Breast epithelium (tissue), 4 donors: ENCODE measurements at regions not wholly inside any gene's neighbourhood (a gene's known extent, or its start where the extent isn't known, plus 50 kb on each side); places are given as distances from the start of the nearest gene placed in this dataset.

ENCODE experiments used
- DNase-seq, 2 donors: peaks; one replicate each; pipeline ENCODE4 v3.0.0-alpha.2; 2019; ENCODE audit warnings: low spot score in 2 of 2
- H3K27ac ChIP-seq, 2 donors: fragments of 200-600 bp; sonication (generic) in 1 of 2; one replicate each; pipeline ENCODE4 v1.5.1; 2016 to 2019; ENCODE audit warnings: mild to moderate bottlenecking in 1 of 2
- H3K27me3 ChIP-seq, 2 donors: fragments of 200-600 bp; sonication (generic) in 1 of 2; one replicate each; pipeline versions ENCODE4 v1.5.1 to v1.6.0; 2017 to 2019; ENCODE audit warnings: control low read depth in 1 of 2, mild to moderate bottlenecking in 1 of 2
- H3K36me3 ChIP-seq: fragments of 200-600 bp; one replicate; pipeline ENCODE4 v1.5.1; 2019
- H3K4me1 ChIP-seq, 2 donors: fragments of 200-600 bp; sonication (generic); one replicate each; pipeline ENCODE4 v1.5.1; 2016 to 2019; ENCODE audit warnings: control low read depth in 1 of 2
- H3K4me3 ChIP-seq, 3 donors: fragments of 200-600 bp; sonication (generic); 1 replicate in 2 of 3; 2 replicates in 1 of 3; pipeline ENCODE4 v1.5.1; 2016 to 2019; ENCODE audit warnings: mild to moderate bottlenecking in 3 of 3, moderate library complexity in 2 of 3
- H3K9me3 ChIP-seq, 2 donors: fragments of 200-600 bp; sonication (generic) in 1 of 2; one replicate each; pipeline ENCODE4 v1.5.1; 2016 to 2019; ENCODE audit warnings: control low read depth in 1 of 2
- POLR2A ChIP-seq: fragments of 450-650 bp; IDR thresholded peaks from one replicate; pipeline ENCODE4 v1.6.1; 2016; ENCODE audit warnings: antibody characterized with exemption, mild to moderate bottlenecking, moderate library complexity
- POLR2AphosphoS5 ChIP-seq, 3 donors: sonication (generic); formaldehyde crosslinking; IDR thresholded peaks; one replicate each; pipeline ENCODE4 v1.6.1; 2017; ENCODE audit warnings: antibody characterized with exemption in 3 of 3
- intact Hi-C: fragments of 100-400 bp; cut with DNase I; formaldehyde crosslinking; loops from one replicate; pipeline ENCODE4 v1.15.1; 2023; ENCODE audit warnings: low total_unique reads
- TF ChIP-seq, protein P1 (sequence below), 3 donors: fragments of 450-650 bp; IDR thresholded peaks; one replicate each; pipeline ENCODE4 v1.5.1; 2016 to 2017; ENCODE audit warnings: antibody characterized with exemption in 3 of 3, mild to moderate bottlenecking in 3 of 3, moderate library complexity in 3 of 3

DNA sequence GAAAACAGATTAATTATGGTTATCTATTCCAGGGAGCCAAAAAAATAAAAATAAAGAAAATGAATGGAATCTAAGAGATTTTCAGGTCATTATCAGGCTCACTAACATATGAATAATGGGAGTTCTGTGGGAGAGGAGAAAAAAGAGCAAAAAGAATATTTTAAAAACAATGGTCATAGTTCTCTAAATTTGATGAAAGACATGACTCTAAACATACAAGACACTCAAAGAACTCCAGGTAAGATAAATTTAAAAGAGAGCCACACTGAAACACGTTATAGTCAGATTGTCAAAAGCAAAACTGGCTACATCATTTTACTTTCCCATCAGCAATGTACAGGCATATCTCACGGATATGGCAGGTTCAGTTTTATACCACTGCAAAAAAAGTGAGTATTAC, 520.0 kb downstream of the ANKRD50 start:
- intact Hi-C loops: no loop called here
- no peak for TF ChIP-seq POLR2A
- TF ChIP-seq, protein P1, sequence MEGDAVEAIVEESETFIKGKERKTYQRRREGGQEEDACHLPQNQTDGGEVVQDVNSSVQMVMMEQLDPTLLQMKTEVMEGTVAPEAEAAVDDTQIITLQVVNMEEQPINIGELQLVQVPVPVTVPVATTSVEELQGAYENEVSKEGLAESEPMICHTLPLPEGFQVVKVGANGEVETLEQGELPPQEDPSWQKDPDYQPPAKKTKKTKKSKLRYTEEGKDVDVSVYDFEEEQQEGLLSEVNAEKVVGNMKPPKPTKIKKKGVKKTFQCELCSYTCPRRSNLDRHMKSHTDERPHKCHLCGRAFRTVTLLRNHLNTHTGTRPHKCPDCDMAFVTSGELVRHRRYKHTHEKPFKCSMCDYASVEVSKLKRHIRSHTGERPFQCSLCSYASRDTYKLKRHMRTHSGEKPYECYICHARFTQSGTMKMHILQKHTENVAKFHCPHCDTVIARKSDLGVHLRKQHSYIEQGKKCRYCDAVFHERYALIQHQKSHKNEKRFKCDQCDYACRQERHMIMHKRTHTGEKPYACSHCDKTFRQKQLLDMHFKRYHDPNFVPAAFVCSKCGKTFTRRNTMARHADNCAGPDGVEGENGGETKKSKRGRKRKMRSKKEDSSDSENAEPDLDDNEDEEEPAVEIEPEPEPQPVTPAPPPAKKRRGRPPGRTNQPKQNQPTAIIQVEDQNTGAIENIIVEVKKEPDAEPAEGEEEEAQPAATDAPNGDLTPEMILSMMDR (IDR thresholded peaks at IDR 0.05): no peak
- no peak for TF ChIP-seq POLR2AphosphoS5 (IDR thresholded peaks at IDR 0.05)
- H3K4me3 ChIP-seq: no peak overlapping the region
- no peaks in the 10 kb centered on the region for H3K4me1 ChIP-seq
- no peak overlapping the region for H3K27ac ChIP-seq
- H3K27me3 ChIP-seq: no peaks in the 10 kb centered on the region
- H3K36me3 ChIP-seq: no peaks in the 10 kb centered on the region
- DNase-seq: no peak
- H3K9me3 ChIP-seq: peaks cover 3 to 14% of the 10 kb centered on the region in 2 donors

DNA sequence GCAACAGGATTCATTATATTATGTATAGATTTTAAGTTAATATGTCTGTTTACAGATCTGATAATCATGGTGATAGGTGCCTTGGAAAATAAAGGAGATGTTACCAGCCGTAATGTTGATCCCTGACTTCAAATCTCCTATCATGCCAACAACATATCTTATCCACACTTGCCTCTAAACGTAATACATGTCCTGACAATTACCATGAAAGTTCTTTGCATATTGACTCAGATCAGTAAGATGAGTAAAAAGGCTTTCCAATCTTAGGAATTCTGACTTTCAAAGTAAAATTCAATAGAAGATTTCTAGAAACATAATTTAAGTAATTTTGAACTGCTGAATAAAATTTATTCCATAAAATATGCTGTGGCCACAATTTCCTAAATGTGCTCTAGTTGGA, 513.3 kb downstream of the ANKRD50 start:
- no peak overlapping the region for H3K27ac ChIP-seq
- TF ChIP-seq POLR2AphosphoS5 (IDR thresholded peaks at IDR 0.05) (no peak), POLR2A (no peak)
- TF ChIP-seq, protein P1 (IDR thresholded peaks at IDR 0.05): no peak
- no peak for DNase-seq
- no peaks in the 10 kb centered on the region for H3K9me3 ChIP-seq
- H3K27me3 ChIP-seq: no peaks in the 10 kb centered on the region
- intact Hi-C loops: no loop called here
- no peaks in the 10 kb centered on the region for H3K36me3 ChIP-seq
- no peak overlapping the region for H3K4me3 ChIP-seq
- H3K4me1 ChIP-seq: no peaks in the 10 kb centered on the region

DNA sequence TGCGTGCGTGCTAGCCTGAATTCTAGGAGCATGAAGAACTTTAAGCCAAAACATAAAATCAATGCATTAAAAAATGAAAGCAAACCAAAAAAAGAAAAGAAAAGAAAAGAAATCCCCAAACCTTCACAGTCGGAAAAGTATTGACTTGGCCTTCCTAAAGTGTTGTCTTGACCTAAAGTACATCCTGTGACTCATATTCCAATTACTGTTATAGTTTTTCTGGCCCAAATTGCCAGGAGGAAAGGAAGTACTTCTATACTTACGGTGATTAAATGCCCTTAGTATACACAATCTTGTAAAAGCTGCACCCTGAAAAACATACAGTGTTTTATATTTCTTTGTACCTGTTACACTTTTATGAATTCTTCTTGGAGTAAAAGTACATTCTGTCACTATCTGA, 512.8 kb downstream of the ANKRD50 start:
- intact Hi-C loops: no loop called here
- Histone ChIP-seq H3K27me3 (no peaks in the 10 kb centered on the region), H3K27ac (no peak overlapping the region), H3K36me3 (no peaks in the 10 kb centered on the region), H3K4me3 (no peak overlapping the region), H3K4me1 (no peaks in the 10 kb centered on the region), H3K9me3 (no peaks in the 10 kb centered on the region)
- TF ChIP-seq, protein P1 (IDR thresholded peaks at IDR 0.05): no peak
- TF ChIP-seq POLR2A: no peak
- TF ChIP-seq POLR2AphosphoS5 (IDR thresholded peaks at IDR 0.05): no peak
- DNase-seq: no peak

DNA sequence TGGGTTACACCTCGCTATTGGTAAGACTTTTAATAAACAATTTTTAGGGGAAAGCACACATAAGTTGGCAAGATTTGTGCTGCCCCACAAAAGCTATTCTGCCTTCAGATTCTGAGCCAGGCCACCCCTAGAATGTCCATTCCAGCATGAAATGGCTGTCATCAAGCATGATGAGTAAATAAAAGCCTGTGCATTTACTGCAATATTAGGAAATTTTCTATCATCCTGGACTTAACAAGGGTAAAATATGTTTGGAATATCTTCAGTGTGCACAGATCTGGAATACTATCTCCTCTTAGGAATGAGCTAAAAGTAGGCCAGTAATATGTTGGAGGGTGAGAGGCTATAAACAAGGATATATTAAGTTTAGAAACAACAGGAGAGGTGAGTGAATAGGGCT, 510.9 kb downstream of the ANKRD50 start:
- DNase-seq: no peak
- no peaks in the 10 kb centered on the region for H3K4me1 ChIP-seq
- intact Hi-C loops: no loop called here
- H3K27me3 ChIP-seq: no peaks in the 10 kb centered on the region
- H3K36me3 ChIP-seq: no peaks in the 10 kb centered on the region
- H3K4me3 ChIP-seq: no peak overlapping the region
- H3K9me3 ChIP-seq: no peaks in the 10 kb centered on the region
- peak overlapping the region in 1 of 2 donors; percentile 34 for H3K27ac ChIP-seq
- TF ChIP-seq POLR2AphosphoS5 (IDR thresholded peaks at IDR 0.05) (no peak), POLR2A (no peak)
- TF ChIP-seq, protein P1 (IDR thresholded peaks at IDR 0.05): no peak

DNA sequence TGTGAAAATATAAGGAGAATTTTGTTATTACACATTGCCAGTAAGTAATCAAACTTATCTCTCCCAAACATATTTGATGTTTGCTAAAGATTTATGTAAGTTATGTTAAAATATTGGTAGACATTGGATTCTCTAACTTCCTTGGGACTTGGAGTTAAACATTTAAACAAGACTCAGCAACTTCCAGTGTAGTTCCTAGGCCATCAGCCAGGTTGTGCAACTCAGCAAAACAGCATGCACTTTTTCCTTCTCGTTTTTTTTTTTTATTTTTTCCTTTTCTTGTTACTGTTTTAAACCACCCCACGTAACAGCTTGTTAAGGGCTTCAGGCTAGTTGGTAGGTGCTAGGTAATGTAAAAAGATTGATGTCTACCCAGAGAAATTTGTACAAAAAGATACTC, 510.4 kb downstream of the ANKRD50 start:
- DNase-seq: no peak
- H3K27ac ChIP-seq: peak overlapping the region in 1 of 2 donors; percentile 34
- H3K4me1 ChIP-seq: no peaks in the 10 kb centered on the region
- H3K27me3 ChIP-seq: no peaks in the 10 kb centered on the region
- no peaks in the 10 kb centered on the region for H3K36me3 ChIP-seq
- no peak overlapping the region for H3K4me3 ChIP-seq
- intact Hi-C loops: no loop called here
- TF ChIP-seq, protein P1 (IDR thresholded peaks at IDR 0.05): no peak
- TF ChIP-seq POLR2AphosphoS5 (IDR thresholded peaks at IDR 0.05) (no peak), POLR2A (no peak)
- H3K9me3 ChIP-seq: no peaks in the 10 kb centered on the region
